B cell (primary cell): ENCODE measurements at regions not wholly inside any gene's neighbourhood (a gene's known extent, or its start where the extent isn't known, plus 50 kb on each side); places are given as distances from the start of the nearest gene placed in this dataset.
"Not testable (repeated sequence)": the region's sequence is repeated elsewhere in the genome, so short reads cannot be mapped to it uniquely, and the experiment has no call there.

Source experiments
- ATAC-seq: fragments of 200-7000 bp; cut with Tn5 transposase; one replicate; pipeline ENCODE4 v1.10.0; 2021; ENCODE audit warnings: low read depth, mild to moderate bottlenecking, moderate number of reproducible peaks, moderate library complexity
- CTCF ChIA-PET: fragments of 350-600 bp; sonication (Branson Sonifier 250); formaldehyde crosslinking; loops from one replicate; lab custom pipeline; 2021; ENCODE audit warnings: antibody characterized with exemption, inconsistent platforms; lab: Charles Lee
- POLR2A ChIA-PET: fragments of 350-600 bp; sonication (Branson Sonifier 250); formaldehyde crosslinking; loops from one replicate; lab custom pipeline; 2021; ENCODE audit warnings: antibody characterized with exemption; lab: Charles Lee
- DNase-seq: peaks from one replicate; pipeline ENCODE4 v3.0.0; 2013
- H2AFZ ChIP-seq: 2 replicates; pipeline ENCODE4 v1.6.1; 2012; ENCODE audit warnings: mild to moderate bottlenecking, low read depth, low read length; ENCODE audit not compliant: insufficient read depth, poor library complexity, severe bottlenecking
- H3K27ac ChIP-seq, 2 donors: 1 replicate in 1 of 2; 2 replicates in 1 of 2; pipeline ENCODE4 v1.5.1; 2012 to 2013; ENCODE audit warnings: low read length in 2 of 2, mild to moderate bottlenecking in 2 of 2, moderate library complexity in 1 of 2
- H3K27me3 ChIP-seq, 4 experiments: fragments of 200-600 bp in 1 of 4; sonication (generic) in 1 of 4; replicated peaks in 1 of 4; 1 replicate in 2 of 4; 2 replicates in 2 of 4; pipeline versions ENCODE4 v1.6.1 to v1.7.0; 2013 to 2016; ENCODE audit warnings: low read length in 3 of 4, mild to moderate bottlenecking in 2 of 4, mixed read lengths in 1 of 4, moderate library complexity in 1 of 4; ENCODE audit not compliant: insufficient read depth in 4 of 4, control insufficient read depth in 3 of 4; ENCODE audit errors: control extremely low read depth in 1 of 4
- H3K36me3 ChIP-seq, 2 experiments: replicated peaks in 1 of 2; 1 replicate in 1 of 2; 2 replicates in 1 of 2; pipeline versions ENCODE4 v1.6.1 to v1.7.1; 2013; ENCODE audit warnings: low read length in 1 of 2; ENCODE audit not compliant: insufficient read depth in 2 of 2, control insufficient read depth in 1 of 2; ENCODE audit errors: control extremely low read depth in 1 of 2, extremely low read depth in 1 of 2
- H3K4me1 ChIP-seq, 2 donors: fragments of 200-600 bp in 1 of 2; sonication (generic) in 1 of 2; 1 replicate in 1 of 2; 2 replicates in 1 of 2; pipeline versions ENCODE4 v1.5.1 to v1.6.1; 2013 to 2017; ENCODE audit warnings: low read length in 2 of 2; ENCODE audit not compliant: control insufficient read depth in 2 of 2, insufficient read depth in 2 of 2
- H3K4me2 ChIP-seq: replicated peaks from 2 replicates; pipeline ENCODE3; 2012; ENCODE audit warnings: mild to moderate bottlenecking, low read depth, low read length; ENCODE audit not compliant: poor library complexity, severe bottlenecking
- H3K4me3 ChIP-seq, 5 experiments: fragments of 200-600 bp in 1 of 5; sonication (generic) in 1 of 5; 1 replicate in 3 of 5; 2 replicates in 2 of 5; pipeline versions ENCODE4 v1.5.1 to v1.7.0; 2011 to 2016; ENCODE audit warnings: low read length in 4 of 5, mild to moderate bottlenecking in 4 of 5, low read depth in 2 of 5, control low read depth in 1 of 5, moderate library complexity in 1 of 5; ENCODE audit not compliant: insufficient read depth in 1 of 5; ENCODE audit errors: control extremely low read depth in 1 of 5, extremely low read depth in 1 of 5
- H3K79me2 ChIP-seq: fragments of 200-600 bp; sonication (generic); one replicate; pipeline ENCODE4 v1.6.0; 2016; ENCODE audit warnings: low read length; ENCODE audit not compliant: control insufficient read depth, insufficient read depth
- H3K9ac ChIP-seq: fragments of 200-600 bp; sonication (generic); 2 replicates; pipeline ENCODE4 v1.6.1; 2017; ENCODE audit warnings: mild to moderate bottlenecking, low read length, moderate library complexity
- H3K9me3 ChIP-seq, 3 donors: one replicate each; pipeline versions ENCODE4 v1.6.1 to v1.7.1; 2013; ENCODE audit warnings: low read length in 2 of 3; ENCODE audit not compliant: control insufficient read depth in 2 of 3, insufficient read depth in 1 of 3; ENCODE audit errors: control extremely low read depth in 1 of 3
- H4K20me1 ChIP-seq: 2 replicates; pipeline ENCODE4 v1.6.0; 2012; ENCODE audit warnings: mild to moderate bottlenecking, low read length; ENCODE audit not compliant: insufficient read depth, control insufficient read depth, poor library complexity, severe bottlenecking
- H3K27ac Mint-ChIP-seq: one replicate; pipeline ENCODE4 v1.8.0; 2021; ENCODE audit warnings: mixed read lengths
- H3K27me3 Mint-ChIP-seq: one replicate; pipeline ENCODE4 v1.8.0; 2021; ENCODE audit warnings: mixed read lengths
- H3K4me1 Mint-ChIP-seq: one replicate; pipeline ENCODE4 v1.8.0; 2021; ENCODE audit warnings: mixed read lengths
- H3K4me3 Mint-ChIP-seq: one replicate; pipeline ENCODE4 v1.8.0; 2021; ENCODE audit warnings: mixed read lengths
- H3K9me3 Mint-ChIP-seq: one replicate; pipeline ENCODE4 v1.8.0; 2022; ENCODE audit warnings: mixed read lengths; ENCODE audit not compliant: insufficient read depth
- CTCF ChIP-seq: fragments of 200-600 bp; IDR thresholded peaks from one replicate; pipeline ENCODE4 v1.8.0; 2022; ENCODE audit warnings: antibody characterized with exemption, mild to moderate bottlenecking
- EZH2 ChIP-seq: IDR thresholded peaks from 2 replicates; pipeline ENCODE4 v1.6.1; 2012; ENCODE audit warnings: borderline replicate concordance, low read depth, mild to moderate bottlenecking, moderate library complexity, low read length; ENCODE audit not compliant: insufficient read depth, poor library complexity, severe bottlenecking
- WGBS: methylation state at CpG from one replicate; pipeline ENCODE4 v1.1.5; 2013; ENCODE audit warnings: missing lambda C conversion rate; ENCODE audit not compliant: insufficient coverage; 5-methylcytosine and 5-hydroxymethylcytosine counted together
- intact Hi-C: fragments of 100-400 bp; cut with micrococcal nuclease; formaldehyde crosslinking; loops from one replicate; pipeline ENCODE4 v1.10.0; 2022

GRCh38 chr9:78704153-78704552 lies 407.2 kb downstream of the PSAT1 start:
- H3K27ac ChIP-seq, intact Hi-C loops, H2AFZ ChIP-seq, H3K27me3 ChIP-seq, H3K79me2 ChIP-seq, H3K4me2 ChIP-seq, H4K20me1 ChIP-seq, H3K4me3 ChIP-seq, H3K9ac ChIP-seq, DNase-seq, H3K4me3 Mint-ChIP-seq, CTCF ChIA-PET, H3K9me3 Mint-ChIP-seq, H3K27ac Mint-ChIP-seq, POLR2A ChIA-PET, H3K9me3 ChIP-seq, H3K27me3 Mint-ChIP-seq, H3K36me3 ChIP-seq, ATAC-seq: not testable (repeated sequence)
- H3K4me1 Mint-ChIP-seq, result peaks cover 31% of the 10 kb centered on the region
- WGBS, result 94% methylated on average over 4 of the region's 4 CpGs
- H3K4me1 ChIP-seq, result peaks cover 18 to 21% of the 10 kb centered on the region in 2 donors

- ChIA-PET POLR2A (no interaction called here), CTCF (no interaction called here)
- DNase-seq (no peak), ATAC-seq (no peak)
- H3K9me3 ChIP-seq, result peaks cover 0 to 6% (median 0%) of the 10 kb centered on the region in 3 donors
- TF ChIP-seq CTCF (no peak), EZH2 (no peak)
- peak overlapping the region; percentile 18 for H3K27ac Mint-ChIP-seq
- peaks cover 18 to 21% of the 10 kb centered on the region in 2 donors for H3K4me1 ChIP-seq
- H3K27me3 ChIP-seq, result no peaks in the 10 kb centered on the region
- no peak overlapping the region for H2AFZ ChIP-seq
- no CpG with 5 or more reads among the region's 3 CpGs for WGBS
- no peaks in the 10 kb centered on the region for H3K36me3 ChIP-seq
- no peak overlapping the region for H3K9ac ChIP-seq
- no peaks in the 10 kb centered on the region for H4K20me1 ChIP-seq
- no peaks in the 10 kb centered on the region for H3K79me2 ChIP-seq
- H3K4me1 Mint-ChIP-seq, result peaks cover 36% of the 10 kb centered on the region
- intact Hi-C loops, result no loop called here
- H3K9me3 Mint-ChIP-seq, result no peaks in the 10 kb centered on the region
- H3K4me3 Mint-ChIP-seq, result peak overlapping the region; percentile 71
- H3K4me2 ChIP-seq, result peak overlapping the region; percentile 57
- H3K27me3 Mint-ChIP-seq, result no peaks in the 10 kb centered on the region
- peak overlapping the region in 2 of 5 experiments; percentile 17 to 34 for H3K4me3 ChIP-seq
- no peak overlapping the region for H3K27ac ChIP-seq
Observed at GRCh38 chr9:78707080-78707479, 410.2 kb downstream of the PSAT1 start.
